Hypothalamus (tissue), 51 donors: ENCODE measurements at regions not wholly inside any gene's neighbourhood (a gene's known extent, or its start where the extent isn't known, plus 50 kb on each side); places are given as distances from the start of the nearest gene placed in this dataset.
"Not testable (repeated sequence)": the region's sequence is repeated elsewhere in the genome, so short reads cannot be mapped to it uniquely, and the experiment has no call there.

Source experiments
- DNase-seq, 51 donors: peaks; one replicate each; lab custom pipeline; 2025; lab: John Stamatoyannopoulos, UW

GRCh38 chr4:63122955-63123354 is 1286.3 kb downstream of the TECRL start:
- no peak for DNase-seq

- DNase-seq = no peak
These were observed 1302.7 kb downstream of the TECRL start for GRCh38 chr4:63106600-63106999.

- DNase-seq = no peak
These were observed 1303.4 kb downstream of the TECRL start for GRCh38 chr4:63105839-63106238.

DNA sequence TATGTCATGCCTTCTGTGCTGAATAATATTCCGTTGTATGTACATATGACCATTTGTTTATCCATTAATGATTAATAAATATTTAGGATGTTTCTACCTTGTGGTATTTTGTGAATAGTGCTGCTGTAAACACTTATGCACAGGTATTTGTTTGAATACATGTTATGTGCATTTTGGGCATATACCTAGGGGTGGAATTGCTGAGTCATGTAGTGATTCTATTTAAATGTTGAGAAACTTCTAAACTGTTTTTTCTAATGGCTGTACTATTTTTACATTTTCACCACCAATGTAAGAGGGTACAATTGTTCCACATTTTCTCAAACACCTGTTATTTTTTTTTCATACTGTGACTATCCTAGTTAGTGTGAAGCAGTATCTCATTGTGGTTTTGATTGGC is 1318.6 kb downstream of the TECRL start:
- DNase-seq = no peak

DNA sequence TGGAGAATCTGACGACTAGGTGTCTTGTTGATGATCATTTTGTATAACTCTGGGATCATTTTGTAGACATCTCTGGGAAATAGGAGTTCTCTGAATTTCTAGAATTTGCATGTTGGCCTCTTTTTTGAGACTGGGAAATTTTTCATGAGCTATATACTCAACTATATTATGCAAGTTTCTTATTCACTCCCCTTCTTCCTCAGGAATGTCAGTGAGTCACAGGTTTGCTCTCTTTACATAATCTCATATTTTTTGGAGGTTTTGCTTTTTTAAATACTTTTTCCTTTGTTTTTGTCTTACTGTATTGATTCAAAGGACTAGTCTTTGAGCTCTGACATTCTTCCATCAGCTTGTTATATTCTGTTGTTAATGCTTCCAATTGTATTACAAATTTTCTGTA is 1324.2 kb downstream of the TECRL start:
- no peak for DNase-seq

DNA sequence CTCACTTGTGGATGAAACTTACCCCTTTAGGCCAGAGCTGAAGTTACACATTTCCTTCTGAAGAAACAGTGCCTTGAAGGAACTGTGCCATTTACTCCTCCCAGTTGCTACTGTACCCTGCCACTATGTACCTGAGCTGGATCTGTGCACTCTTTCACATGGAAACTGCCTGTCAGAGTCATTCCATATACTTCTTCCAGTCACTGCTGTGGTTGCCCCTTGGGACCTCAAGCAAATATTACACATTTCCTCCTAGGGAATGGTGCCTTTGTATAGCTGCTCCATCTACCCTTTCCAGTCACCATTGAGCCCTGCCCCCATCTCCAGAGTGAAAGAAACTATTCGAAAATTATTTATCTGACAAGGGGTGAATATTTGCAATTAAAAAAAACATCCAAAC is 1328.3 kb downstream of the TECRL start:
- no peak for DNase-seq

DNA sequence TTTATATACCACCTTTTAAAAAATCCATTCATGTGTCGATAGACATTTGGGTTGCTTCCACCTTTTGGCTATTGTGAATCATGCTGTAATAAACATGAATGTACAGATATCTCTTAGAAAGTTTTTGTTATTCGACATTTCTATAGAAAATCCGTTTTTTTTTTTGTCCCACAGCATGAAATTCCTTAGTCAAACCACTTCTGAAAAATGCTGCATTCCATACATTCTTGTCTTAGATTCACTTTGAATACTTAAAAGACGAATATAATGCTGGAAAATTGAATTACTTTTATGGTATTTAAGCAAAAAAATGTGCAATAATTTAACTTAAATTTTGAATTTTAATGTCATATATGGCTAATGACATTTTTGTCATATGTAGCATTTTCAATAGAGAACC is 1345.5 kb downstream of the TECRL start:
- DNase-seq = no peak

DNA sequence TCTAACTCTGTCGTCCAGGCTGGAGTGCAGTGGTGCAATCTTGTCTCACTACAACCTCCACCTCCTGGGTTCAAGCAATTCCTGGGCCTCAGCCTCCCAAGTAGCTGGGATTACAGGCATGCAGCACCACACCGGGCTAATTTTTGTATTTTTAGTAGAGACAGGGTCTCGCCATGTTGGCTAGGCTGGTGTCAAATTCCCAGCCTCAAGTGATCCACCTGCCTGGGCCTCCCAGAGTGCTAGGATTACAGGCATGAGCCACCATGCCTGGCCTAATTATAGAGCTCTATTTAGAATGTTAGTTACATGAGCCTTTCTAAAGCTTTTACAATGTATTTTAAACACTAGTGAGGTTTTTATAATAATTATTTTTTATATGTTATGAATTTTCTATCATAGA is 1346.4 kb downstream of the TECRL start:
- DNase-seq = not testable (repeated sequence)

- DNase-seq = no peak
These were observed 1359.5 kb downstream of the TECRL start for GRCh38 chr4:63049726-63050125.

GRCh38 chr4:63049278-63049677 is 1360.0 kb downstream of the TECRL start:
- no peak for DNase-seq

GRCh38 chr4:63036159-63036866 is 1372.9 kb downstream of the TECRL start:
- no peak for DNase-seq

GRCh38 chr4:63029380-63029779 is 1379.9 kb downstream of the TECRL start:
- no peak for DNase-seq

DNA sequence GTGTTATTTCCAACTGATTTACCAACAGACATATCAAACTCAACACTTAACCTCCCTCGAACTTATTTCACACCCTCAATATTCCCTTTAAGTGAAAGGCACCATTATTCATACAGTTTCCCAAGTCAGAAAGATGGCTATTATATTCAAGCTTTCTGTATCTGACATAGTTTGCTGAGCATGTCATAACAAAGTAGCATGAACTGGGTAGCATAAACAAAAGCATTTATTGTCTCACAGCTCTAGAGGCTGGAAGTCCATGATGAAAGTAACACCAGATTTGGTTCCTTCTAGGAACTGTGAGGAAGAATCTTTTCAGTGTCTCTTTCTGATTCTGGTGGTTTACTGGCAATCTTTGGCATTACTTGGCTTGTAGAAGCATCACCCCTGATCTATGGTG is 1388.6 kb downstream of the TECRL start:
- DNase-seq = no peak

GRCh38 chr4:63017300-63017699 is 1392.0 kb downstream of the TECRL start:
- no peak for DNase-seq

GRCh38 chr4:62970846-62971245 is 1438.4 kb downstream of the TECRL start:
- no peak for DNase-seq

- no peak for DNase-seq
These were observed 1448.8 kb downstream of the TECRL start for GRCh38 chr4:62960415-62960814.

GRCh38 chr4:62953752-62954151 is 1455.5 kb downstream of the TECRL start:
- DNase-seq = no peak

- DNase-seq = no peak
These were observed 1456.9 kb downstream of the TECRL start for GRCh38 chr4:62952366-62952765.

DNA sequence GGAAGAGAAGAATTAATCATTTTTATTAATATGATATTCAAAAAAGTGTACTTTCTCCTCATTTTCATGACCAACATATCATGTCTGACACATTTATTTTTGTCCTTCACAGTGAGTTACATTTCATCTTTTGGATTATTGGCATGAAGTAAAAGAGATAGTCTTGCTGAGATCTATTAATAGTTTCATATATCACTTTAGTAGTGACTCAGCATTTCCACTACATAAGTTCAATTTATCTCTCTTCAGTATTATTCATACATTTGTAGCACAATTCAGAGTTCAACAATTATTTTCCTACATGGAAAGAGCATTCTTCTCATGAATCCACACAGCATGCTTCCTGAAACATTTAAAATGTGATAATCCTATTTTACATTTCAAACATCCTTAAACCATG is 1461.1 kb downstream of the TECRL start:
- DNase-seq = no peak

- no peak for DNase-seq
These were observed 1469.0 kb downstream of the TECRL start for GRCh38 chr4:62940229-62940628.

- DNase-seq = no peak
These were observed 1478.4 kb downstream of the TECRL start for GRCh38 chr4:62930884-62931283.

GRCh38 chr4:62928483-62928882 is 1480.8 kb downstream of the TECRL start:
- DNase-seq = no peak

DNA sequence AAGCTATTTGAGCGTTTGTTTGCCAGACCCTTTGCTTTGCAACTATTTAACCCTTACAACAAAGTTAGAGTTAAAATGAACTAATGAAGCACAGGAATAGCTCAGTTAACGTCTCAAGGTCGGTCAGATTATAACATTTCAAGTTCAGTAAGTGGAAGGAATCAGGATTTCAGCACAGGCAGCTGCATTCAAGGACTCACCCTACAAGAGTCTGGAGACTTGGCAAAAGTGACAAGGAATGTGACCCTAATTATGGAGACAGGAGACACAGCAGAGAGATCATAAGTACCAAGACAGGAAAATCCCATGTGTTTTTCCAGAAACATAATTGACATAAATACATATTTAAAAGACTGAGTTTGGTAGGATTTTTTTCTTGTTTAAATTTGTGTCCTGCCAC is 1481.7 kb downstream of the TECRL start:
- no peak for DNase-seq
